HEK293 (cell line): ENCODE measurements at regions not wholly inside any gene's neighbourhood (a gene's known extent, or its start where the extent isn't known, plus 50 kb on each side); places are given as distances from the start of the nearest gene placed in this dataset.
"Not testable (repeated sequence)": the region's sequence is repeated elsewhere in the genome, so short reads cannot be mapped to it uniquely, and the experiment has no call there.

Experiments used
- CTCF ChIA-PET: fragments of 350-600 bp; formaldehyde crosslinking; extraction: SDS; loops from one replicate; lab custom pipeline; 2021; ENCODE audit warnings: antibody characterized with exemption; lab: Yijun Ruan, JAX
- POLR2A ChIA-PET: fragments of 300-600 bp; formaldehyde crosslinking; extraction: SDS; loops from one replicate; lab custom pipeline; 2020; ENCODE audit warnings: antibody characterized with exemption, inconsistent platforms; lab: Yijun Ruan, JAX
- H3K27ac ChIP-seq: fragments of 200-500 bp; sonication (Bioruptor generic); 2 replicates; pipeline ENCODE4 v1.5.1; 2014; ENCODE audit warnings: low read depth, low read length, control low read depth, inconsistent platforms; ENCODE audit errors: extremely low read depth
- H3K36me3 ChIP-seq, 2 experiments: fragments of 200-500 bp in 1 of 2; sonication (Bioruptor generic) in 1 of 2; 1 replicate in 1 of 2; 2 replicates in 1 of 2; pipeline ENCODE4 v1.5.1; 2014 to 2017; ENCODE audit warnings: inconsistent platforms in 2 of 2, low read length in 2 of 2; ENCODE audit not compliant: control insufficient read depth in 2 of 2, insufficient read depth in 1 of 2
- H3K4me1 ChIP-seq: fragments of 200-500 bp; sonication (Bioruptor generic); 2 replicates; pipeline ENCODE4 v1.5.1; 2014; ENCODE audit warnings: mild to moderate bottlenecking, low read length, inconsistent platforms; ENCODE audit not compliant: control insufficient read depth, insufficient read depth
- H3K4me3 ChIP-seq: 2 replicates; pipeline ENCODE4 v1.5.1; 2011; ENCODE audit warnings: low read depth, mild to moderate bottlenecking, control low read depth, low read length, moderate library complexity
- H3K9me3 ChIP-seq: fragments of 200-500 bp; sonication (Bioruptor generic); 2 replicates; pipeline ENCODE4 v1.5.1; 2014; ENCODE audit warnings: low read depth, low read length, inconsistent platforms; ENCODE audit not compliant: control insufficient read depth, insufficient read depth
- HOXD13 ChIP-seq: sonication (generic); formaldehyde crosslinking; IDR thresholded peaks from 2 replicates; pipeline ENCODE4 v1.8.0; 2022; ENCODE audit warnings: missing genetic modification reagents, borderline replicate concordance
- KLF7 ChIP-seq: fragments of 450-650 bp; formaldehyde crosslinking; IDR thresholded peaks from 2 replicates; pipeline ENCODE4 v1.5.1; 2016; ENCODE audit warnings: missing biosample characterization, missing genetic modification characterization, borderline replicate concordance
- SCRT1 ChIP-seq: fragments of 450-650 bp; formaldehyde crosslinking; IDR thresholded peaks from 2 replicates; pipeline ENCODE4 v1.5.1; 2016; ENCODE audit warnings: missing biosample characterization, missing genetic modification characterization, borderline replicate concordance
- WT1 ChIP-seq: fragments of 450-650 bp; formaldehyde crosslinking; IDR thresholded peaks from 2 replicates; pipeline ENCODE4 v1.5.1; 2016; ENCODE audit warnings: missing biosample characterization, missing genetic modification characterization
- ZBTB1 ChIP-seq: fragments of 450-650 bp; formaldehyde crosslinking; IDR thresholded peaks from 2 replicates; pipeline ENCODE4 v1.5.1; 2016; ENCODE audit warnings: missing biosample characterization, missing genetic modification characterization
- ZBTB11 ChIP-seq: fragments of 450-650 bp; formaldehyde crosslinking; conservative IDR thresholded peaks from 2 replicates; pipeline ENCODE4 v1.5.1; 2016; ENCODE audit warnings: low read depth, missing biosample characterization, missing genetic modification characterization
- ZFP69B ChIP-seq: fragments of 450-650 bp; formaldehyde crosslinking; IDR thresholded peaks from 2 replicates; pipeline ENCODE4 v1.5.1; 2016; ENCODE audit warnings: missing biosample characterization, missing genetic modification characterization
- ZNF148 ChIP-seq: fragments of 450-650 bp; formaldehyde crosslinking; IDR thresholded peaks from 2 replicates; pipeline ENCODE4 v1.5.0; 2017; ENCODE audit warnings: missing biosample characterization, missing genetic modification characterization, borderline replicate concordance
- ZNF19 ChIP-seq: fragments of 450-650 bp; formaldehyde crosslinking; IDR thresholded peaks from 2 replicates; pipeline ENCODE4; 2016; ENCODE audit warnings: missing biosample characterization, missing genetic modification characterization, low read depth
- ZNF223 ChIP-seq: fragments of 450-650 bp; formaldehyde crosslinking; IDR thresholded peaks from 2 replicates; pipeline ENCODE4 v1.5.1; 2016; ENCODE audit warnings: missing biosample characterization, missing genetic modification characterization
- ZNF266 ChIP-seq: fragments of 450-650 bp; formaldehyde crosslinking; IDR thresholded peaks from 2 replicates; pipeline ENCODE4 v1.5.1; 2016; ENCODE audit warnings: missing biosample characterization, missing genetic modification characterization, low read depth
- ZNF311 ChIP-seq: fragments of 450-650 bp; formaldehyde crosslinking; IDR thresholded peaks from 2 replicates; pipeline ENCODE4 v1.5.1; 2017; ENCODE audit warnings: missing biosample characterization, missing genetic modification characterization, borderline replicate concordance
- ZNF366 ChIP-seq: fragments of 450-650 bp; formaldehyde crosslinking; conservative IDR thresholded peaks from 2 replicates; pipeline ENCODE4 v1.5.1; 2016; ENCODE audit warnings: missing biosample characterization, missing genetic modification characterization
- ZNF473 ChIP-seq: fragments of 450-650 bp; formaldehyde crosslinking; IDR thresholded peaks from 2 replicates; pipeline ENCODE4 v1.5.1; 2017; ENCODE audit warnings: missing biosample characterization, missing genetic modification characterization
- ZNF677 ChIP-seq: fragments of 450-650 bp; IDR thresholded peaks from 2 replicates; pipeline ENCODE4 v1.5.0; 2018; ENCODE audit warnings: missing biosample characterization, mild to moderate bottlenecking, missing genetic modification characterization, moderate library complexity
- ZNF707 ChIP-seq: fragments of 450-650 bp; formaldehyde crosslinking; IDR thresholded peaks from 2 replicates; pipeline ENCODE4 v1.5.1; 2016; ENCODE audit warnings: missing biosample characterization, missing genetic modification characterization
- ZNF785 ChIP-seq: fragments of 450-650 bp; formaldehyde crosslinking; IDR thresholded peaks from 2 replicates; pipeline ENCODE4 v1.5.1; 2016; ENCODE audit warnings: missing biosample characterization, missing genetic modification characterization
- ZNF791 ChIP-seq: fragments of 450-650 bp; formaldehyde crosslinking; IDR thresholded peaks from 2 replicates; pipeline ENCODE4 v1.5.1; 2016; ENCODE audit warnings: missing biosample characterization, missing genetic modification characterization
- TF ChIP-seq, protein P1 (sequence below): fragments of 450-650 bp; formaldehyde crosslinking; IDR thresholded peaks from 2 replicates; pipeline ENCODE4 v1.5.1; 2016; ENCODE audit warnings: missing biosample characterization, missing genetic modification characterization
- TF ChIP-seq, protein P2 (sequence below): fragments of 450-650 bp; IDR thresholded peaks from 2 replicates; pipeline ENCODE4 v1.5.1; 2018; ENCODE audit warnings: missing biosample characterization, mild to moderate bottlenecking, missing genetic modification characterization

DNA sequence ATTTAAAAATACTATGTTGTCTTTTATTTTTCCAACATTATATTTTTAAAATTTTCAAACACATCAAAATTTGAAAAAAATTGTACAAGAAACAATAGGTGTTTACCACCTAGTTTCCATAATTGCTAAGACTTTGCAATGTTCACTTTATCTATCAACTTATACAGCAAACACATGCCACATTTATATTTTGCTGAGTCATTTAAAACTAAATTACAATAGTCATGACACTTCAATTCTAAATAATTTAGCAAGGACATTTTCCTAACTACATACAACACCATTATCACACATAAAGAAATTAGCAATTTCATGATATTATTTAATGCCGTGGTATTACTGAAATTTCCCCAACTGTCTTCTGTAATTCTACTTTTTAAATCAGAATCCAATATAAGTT lies 600.4 kb upstream of the CPXCR1 start:
- POLR2A ChIA-PET: no interaction called here
- CTCF ChIA-PET: no interaction called here
- TF ChIP-seq, protein P1, sequence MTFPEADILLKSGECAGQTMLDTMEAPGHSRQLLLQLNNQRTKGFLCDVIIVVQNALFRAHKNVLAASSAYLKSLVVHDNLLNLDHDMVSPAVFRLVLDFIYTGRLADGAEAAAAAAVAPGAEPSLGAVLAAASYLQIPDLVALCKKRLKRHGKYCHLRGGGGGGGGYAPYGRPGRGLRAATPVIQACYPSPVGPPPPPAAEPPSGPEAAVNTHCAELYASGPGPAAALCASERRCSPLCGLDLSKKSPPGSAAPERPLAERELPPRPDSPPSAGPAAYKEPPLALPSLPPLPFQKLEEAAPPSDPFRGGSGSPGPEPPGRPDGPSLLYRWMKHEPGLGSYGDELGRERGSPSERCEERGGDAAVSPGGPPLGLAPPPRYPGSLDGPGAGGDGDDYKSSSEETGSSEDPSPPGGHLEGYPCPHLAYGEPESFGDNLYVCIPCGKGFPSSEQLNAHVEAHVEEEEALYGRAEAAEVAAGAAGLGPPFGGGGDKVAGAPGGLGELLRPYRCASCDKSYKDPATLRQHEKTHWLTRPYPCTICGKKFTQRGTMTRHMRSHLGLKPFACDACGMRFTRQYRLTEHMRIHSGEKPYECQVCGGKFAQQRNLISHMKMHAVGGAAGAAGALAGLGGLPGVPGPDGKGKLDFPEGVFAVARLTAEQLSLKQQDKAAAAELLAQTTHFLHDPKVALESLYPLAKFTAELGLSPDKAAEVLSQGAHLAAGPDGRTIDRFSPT (tag by site-specific recombination): no peak
- TF ChIP-seq ZNF677 (no peak), ZNF473 (no peak), ZFP69B (no peak)
- Histone ChIP-seq H3K36me3 (no peaks in the 10 kb centered on the region), H3K4me1 (no peaks in the 10 kb centered on the region), H3K9me3 (no peaks in the 10 kb centered on the region), H3K27ac (no peak overlapping the region), H3K4me3 (no peak overlapping the region)

DNA sequence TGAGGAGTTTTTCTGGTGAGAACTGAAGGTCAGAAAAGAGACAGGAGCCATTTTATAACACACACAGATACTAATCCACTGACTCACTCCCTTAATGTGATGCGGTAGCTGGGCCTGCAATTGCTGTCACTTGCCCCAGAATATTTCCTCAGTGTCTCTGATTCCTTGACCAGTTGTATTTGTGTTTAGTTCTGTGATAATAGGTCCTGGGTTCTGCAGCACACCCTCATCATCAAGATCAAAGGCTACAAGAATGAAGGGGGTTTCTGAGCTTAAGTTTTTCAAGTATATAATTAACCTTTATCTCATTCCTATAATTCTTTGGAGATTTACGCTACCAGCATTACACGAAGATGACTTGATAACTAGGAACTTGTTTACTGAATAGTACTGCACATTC lies 576.5 kb upstream of the CPXCR1 start:
- TF ChIP-seq ZNF148 (no peak), ZBTB11 (tag by site-specific recombination) (no peak), ZNF19 (tag by site-specific recombination) (no peak), ZNF366 (tag by site-specific recombination) (no peak), ZNF791 (tag by site-specific recombination) (no peak)
- ChIA-PET CTCF (interaction anchor here (0.6 kb wide), 1 partner anchor 91 kb away, joined by 4 read pairs; no protein-coding TSS in a partner anchor), POLR2A (no interaction called here)
- Histone ChIP-seq H3K4me3 (no peak overlapping the region), H3K36me3 (no peaks in the 10 kb centered on the region), H3K4me1 (no peaks in the 10 kb centered on the region), H3K9me3 (no peaks in the 10 kb centered on the region; the same call in 1 of the 2 replicates), H3K27ac (no peak overlapping the region)

DNA sequence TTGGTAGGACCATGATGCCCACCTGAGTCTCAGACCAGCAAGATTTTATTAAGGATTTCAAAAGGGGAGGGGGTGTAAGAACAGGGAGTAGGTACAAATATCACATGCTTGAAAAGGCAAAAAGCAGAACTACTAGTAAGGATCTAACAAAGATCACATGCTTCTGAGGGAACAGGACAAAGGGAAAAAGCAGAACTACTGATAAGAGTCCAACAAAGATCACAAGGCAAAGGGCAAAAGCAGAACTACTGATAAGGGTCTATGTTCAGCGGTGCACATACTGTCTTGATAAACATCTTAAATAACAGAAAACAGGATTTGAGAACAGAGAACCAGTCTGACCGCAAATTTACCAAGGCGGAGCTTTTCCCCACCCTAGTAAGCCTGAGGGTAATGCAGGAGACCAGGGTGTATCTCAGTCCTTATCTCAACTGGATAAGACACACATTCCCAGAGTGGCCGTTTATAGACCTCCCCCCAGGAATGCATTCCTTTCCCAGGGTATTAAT lies 573.0 kb upstream of the CPXCR1 start:
- H3K4me1 ChIP-seq, H3K9me3 ChIP-seq, CTCF ChIA-PET, H3K36me3 ChIP-seq, POLR2A ChIA-PET, H3K4me3 ChIP-seq, H3K27ac ChIP-seq: not testable (repeated sequence)

DNA sequence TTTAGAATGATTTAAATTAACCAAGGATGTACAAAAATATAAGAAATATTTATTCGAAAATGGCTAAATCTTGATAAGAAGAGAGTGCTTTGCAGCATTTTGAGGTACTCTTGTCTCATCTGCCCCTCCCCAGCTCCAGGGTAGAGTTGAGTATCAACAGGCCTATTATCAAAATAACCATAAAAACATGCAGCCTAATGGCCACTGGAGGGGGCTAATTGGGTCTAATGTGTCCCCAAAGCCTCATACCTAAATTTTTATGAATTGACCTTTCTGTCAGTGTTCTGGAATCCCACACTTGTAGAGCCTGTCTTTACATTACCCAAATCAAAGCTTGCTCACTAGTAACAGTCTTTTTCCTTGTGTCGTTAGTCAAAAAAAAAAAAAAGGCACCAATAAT lies 544.9 kb upstream of the CPXCR1 start:
- Histone ChIP-seq H3K27ac (no peak overlapping the region), H3K4me1 (no peaks in the 10 kb centered on the region), H3K4me3 (no peak overlapping the region), H3K36me3 (no peaks in the 10 kb centered on the region), H3K9me3 (no peaks in the 10 kb centered on the region; the same call in 1 of the 2 replicates)
- POLR2A ChIA-PET: no interaction called here
- CTCF ChIA-PET: interaction anchor here (0.6 to 1.2 kb wide), 4 partner anchors 10 to 128 kb away, joined by 3 to 4 read pairs (median 3); no protein-coding TSS in a partner anchor
- no peak for TF ChIP-seq ZNF785 (tag by site-specific recombination)
- TF ChIP-seq ZNF707: no peak
- TF ChIP-seq, protein P2, sequence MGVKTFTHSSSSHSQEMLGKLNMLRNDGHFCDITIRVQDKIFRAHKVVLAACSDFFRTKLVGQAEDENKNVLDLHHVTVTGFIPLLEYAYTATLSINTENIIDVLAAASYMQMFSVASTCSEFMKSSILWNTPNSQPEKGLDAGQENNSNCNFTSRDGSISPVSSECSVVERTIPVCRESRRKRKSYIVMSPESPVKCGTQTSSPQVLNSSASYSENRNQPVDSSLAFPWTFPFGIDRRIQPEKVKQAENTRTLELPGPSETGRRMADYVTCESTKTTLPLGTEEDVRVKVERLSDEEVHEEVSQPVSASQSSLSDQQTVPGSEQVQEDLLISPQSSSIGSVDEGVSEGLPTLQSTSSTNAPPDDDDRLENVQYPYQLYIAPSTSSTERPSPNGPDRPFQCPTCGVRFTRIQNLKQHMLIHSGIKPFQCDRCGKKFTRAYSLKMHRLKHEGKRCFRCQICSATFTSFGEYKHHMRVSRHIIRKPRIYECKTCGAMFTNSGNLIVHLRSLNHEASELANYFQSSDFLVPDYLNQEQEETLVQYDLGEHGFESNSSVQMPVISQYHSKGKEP (tag by site-specific recombination): no peak
- no peak for TF ChIP-seq SCRT1 (tag by site-specific recombination)
- TF ChIP-seq KLF7 (tag by site-specific recombination): no peak
- TF ChIP-seq WT1 (tag by site-specific recombination): no peak
- TF ChIP-seq HOXD13 (CRISPR knock-in tag): no peak
- TF ChIP-seq ZBTB1 (tag by site-specific recombination): no peak
- TF ChIP-seq ZNF266 (tag by site-specific recombination): no peak
- no peak for TF ChIP-seq ZNF223 (tag by site-specific recombination)
- no peak for TF ChIP-seq ZNF311 (tag by site-specific recombination)
